MM.1S (cell line): ENCODE measurements at regions not wholly inside any gene's neighbourhood (a gene's known extent, or its start where the extent isn't known, plus 50 kb on each side); places are given as distances from the start of the nearest gene placed in this dataset.

Experiments used
- EZH2phosphoT487 ChIP-seq: fragments of 300-600 bp; sonication (generic); IDR thresholded peaks from 2 replicates; pipeline ENCODE4 v1.6.1; 2018; ENCODE audit warnings: antibody characterized with exemption, low read length
- TF ChIP-seq, protein P1 (sequence below): fragments of 300-600 bp; sonication (generic); IDR thresholded peaks from 2 replicates; pipeline ENCODE4 v1.5.1; 2016; ENCODE audit warnings: antibody characterized with exemption, low read length, mixed read lengths

DNA sequence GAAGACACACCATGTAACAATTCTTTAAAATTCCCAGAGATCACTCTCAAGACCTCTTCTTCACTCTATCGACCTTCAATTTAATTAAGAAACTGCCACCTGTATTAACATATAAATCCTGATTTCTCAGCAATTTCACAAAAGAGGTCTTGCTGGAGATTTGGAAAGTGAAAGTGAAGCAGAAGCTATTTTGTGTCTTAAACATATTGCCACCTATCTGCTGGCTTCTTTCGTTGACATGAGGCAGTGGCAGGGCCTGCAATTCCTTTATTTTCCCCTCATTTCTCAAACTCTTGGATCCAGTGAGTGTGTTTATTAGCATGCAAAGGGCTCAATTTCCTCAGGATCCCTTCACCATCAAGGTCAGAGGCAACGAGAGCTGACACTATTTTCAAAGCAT, 780.2 kb upstream of the SLITRK1 start:
- TF ChIP-seq, protein P1, sequence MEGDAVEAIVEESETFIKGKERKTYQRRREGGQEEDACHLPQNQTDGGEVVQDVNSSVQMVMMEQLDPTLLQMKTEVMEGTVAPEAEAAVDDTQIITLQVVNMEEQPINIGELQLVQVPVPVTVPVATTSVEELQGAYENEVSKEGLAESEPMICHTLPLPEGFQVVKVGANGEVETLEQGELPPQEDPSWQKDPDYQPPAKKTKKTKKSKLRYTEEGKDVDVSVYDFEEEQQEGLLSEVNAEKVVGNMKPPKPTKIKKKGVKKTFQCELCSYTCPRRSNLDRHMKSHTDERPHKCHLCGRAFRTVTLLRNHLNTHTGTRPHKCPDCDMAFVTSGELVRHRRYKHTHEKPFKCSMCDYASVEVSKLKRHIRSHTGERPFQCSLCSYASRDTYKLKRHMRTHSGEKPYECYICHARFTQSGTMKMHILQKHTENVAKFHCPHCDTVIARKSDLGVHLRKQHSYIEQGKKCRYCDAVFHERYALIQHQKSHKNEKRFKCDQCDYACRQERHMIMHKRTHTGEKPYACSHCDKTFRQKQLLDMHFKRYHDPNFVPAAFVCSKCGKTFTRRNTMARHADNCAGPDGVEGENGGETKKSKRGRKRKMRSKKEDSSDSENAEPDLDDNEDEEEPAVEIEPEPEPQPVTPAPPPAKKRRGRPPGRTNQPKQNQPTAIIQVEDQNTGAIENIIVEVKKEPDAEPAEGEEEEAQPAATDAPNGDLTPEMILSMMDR: no peak
- TF ChIP-seq EZH2phosphoT487: no peak
